Hepatocyte (in vitro differentiated cells): ENCODE measurements at regions not wholly inside any gene's neighbourhood (a gene's known extent, or its start where the extent isn't known, plus 50 kb on each side); places are given as distances from the start of the nearest gene placed in this dataset.

Experiments used
- DNase-seq: peaks from one replicate; pipeline ENCODE4 v3.0.0-alpha.2; 2016; ENCODE audit warnings: low spot score
- H2AFZ ChIP-seq: fragments of 200-600 bp; sonication (generic); 2 replicates; pipeline ENCODE4 v1.6.0; 2016; ENCODE audit warnings: antibody characterized with exemption, mild to moderate bottlenecking
- H3K27ac ChIP-seq: fragments of 200-600 bp; sonication (generic); 2 replicates; pipeline ENCODE4 v1.5.1; 2016; ENCODE audit warnings: mild to moderate bottlenecking
- H3K27me3 ChIP-seq: fragments of 200-600 bp; sonication (generic); 2 replicates; pipeline ENCODE4 v1.6.1; 2016
- H3K36me3 ChIP-seq: fragments of 200-600 bp; sonication (generic); replicated peaks from 2 replicates; pipeline ENCODE4 v1.5.1; 2016; ENCODE audit warnings: low read depth; ENCODE audit not compliant: insufficient read depth
- H3K4me1 ChIP-seq: fragments of 200-600 bp; sonication (generic); 2 replicates; pipeline ENCODE4 v1.5.1; 2016; ENCODE audit warnings: mild to moderate bottlenecking, moderate library complexity; ENCODE audit not compliant: insufficient read depth
- H3K4me2 ChIP-seq: fragments of 200-600 bp; sonication (generic); 2 replicates; pipeline ENCODE4 v1.6.0; 2016
- H3K4me3 ChIP-seq: fragments of 200-600 bp; sonication (generic); 2 replicates; pipeline ENCODE4 v1.5.1; 2016; ENCODE audit warnings: mild to moderate bottlenecking
- H3K79me2 ChIP-seq: fragments of 200-600 bp; sonication (generic); 2 replicates; pipeline ENCODE4 v1.6.0; 2017; ENCODE audit warnings: mild to moderate bottlenecking
- H3K9me2 ChIP-seq: fragments of 200-600 bp; sonication (generic); replicated peaks from 2 replicates; pipeline ENCODE4 v1.6.0; 2017; ENCODE audit warnings: mild to moderate bottlenecking; ENCODE audit not compliant: insufficient read depth
- H3K9me3 ChIP-seq: fragments of 200-600 bp; sonication (generic); 2 replicates; pipeline ENCODE4 v1.5.1; 2016; ENCODE audit warnings: low read depth, mild to moderate bottlenecking
- H4K20me1 ChIP-seq: fragments of 200-600 bp; sonication (generic); 2 replicates; pipeline ENCODE4 v1.6.0; 2016; ENCODE audit warnings: mild to moderate bottlenecking; ENCODE audit not compliant: insufficient read depth, poor library complexity, severe bottlenecking
- CTCF ChIP-seq: fragments of 200-600 bp; sonication (generic); IDR thresholded peaks from 2 replicates; pipeline ENCODE4 v1.5.1; 2016; ENCODE audit warnings: antibody characterized with exemption, mild to moderate bottlenecking; ENCODE audit not compliant: poor library complexity
- EZH2 ChIP-seq: fragments of 200-600 bp; sonication (generic); IDR thresholded peaks from 2 replicates; pipeline ENCODE4 v1.6.1; 2016; ENCODE audit warnings: antibody characterized with exemption, mild to moderate bottlenecking, borderline replicate concordance
- EZH2phosphoT487 ChIP-seq: fragments of 200-600 bp; sonication (generic); IDR thresholded peaks from one replicate; pipeline ENCODE4 v1.6.1; 2018; ENCODE audit warnings: antibody characterized with exemption, mild to moderate bottlenecking, low read depth, moderate library complexity; ENCODE audit not compliant: unreplicated experiment, severe bottlenecking
- WGBS: methylation state at CpG from one replicate; pipeline ENCODE4 v1.1.6; 2016; ENCODE audit warnings: low lambda C conversion rate; ENCODE audit errors: missing lambda C conversion rate; 5-methylcytosine and 5-hydroxymethylcytosine counted together

- Histone ChIP-seq H3K79me2 (no peaks in the 10 kb centered on the region), H3K27ac (no peak overlapping the region), H3K9me3 (no peaks in the 10 kb centered on the region), H2AFZ (no peak overlapping the region), H3K9me2 (no peaks in the 10 kb centered on the region), H4K20me1 (no peaks in the 10 kb centered on the region), H3K4me2 (no peak overlapping the region), H3K27me3 (no peaks in the 10 kb centered on the region), H3K4me1 (no peaks in the 10 kb centered on the region), H3K36me3 (no peaks in the 10 kb centered on the region), H3K4me3 (no peak overlapping the region)
- no peak for DNase-seq
- 80% methylated on average over 9 of the region's 9 CpGs for WGBS
- TF ChIP-seq CTCF (no peak), EZH2 (no peak), EZH2phosphoT487 (no peak)
Measured at GRCh38 chrX:39528161-39528916, 569.4 kb downstream of the BCOR start.

- Histone ChIP-seq H3K27me3 (no peaks in the 10 kb centered on the region), H3K9me2 (no peaks in the 10 kb centered on the region), H3K4me2 (no peak overlapping the region), H4K20me1 (no peaks in the 10 kb centered on the region), H3K9me3 (no peaks in the 10 kb centered on the region), H2AFZ (no peak overlapping the region), H3K79me2 (no peaks in the 10 kb centered on the region), H3K36me3 (no peaks in the 10 kb centered on the region), H3K27ac (no peak overlapping the region), H3K4me1 (no peaks in the 10 kb centered on the region), H3K4me3 (no peak overlapping the region)
- WGBS = 85% methylated on average over 4 of the region's 4 CpGs
- TF ChIP-seq EZH2 (no peak), CTCF (no peak), EZH2phosphoT487 (no peak)
- no peak for DNase-seq
Measured at GRCh38 chrX:39532761-39533160, 565.0 kb downstream of the BCOR start.

GRCh38 chrX:39534949-39535348 lies 562.8 kb downstream of the BCOR start:
- WGBS = 80% methylated on average over 7 of the region's 7 CpGs
- Histone ChIP-seq H3K9me3 (no peaks in the 10 kb centered on the region), H3K27ac (no peak overlapping the region), H3K79me2 (no peaks in the 10 kb centered on the region), H3K4me1 (no peaks in the 10 kb centered on the region), H3K4me2 (no peak overlapping the region), H2AFZ (no peak overlapping the region), H3K4me3 (no peak overlapping the region), H3K9me2 (no peaks in the 10 kb centered on the region), H3K36me3 (no peaks in the 10 kb centered on the region), H4K20me1 (no peaks in the 10 kb centered on the region), H3K27me3 (no peaks in the 10 kb centered on the region)
- TF ChIP-seq EZH2 (no peak), EZH2phosphoT487 (no peak), CTCF (no peak)
- no peak for DNase-seq
